GM21529 (cell line): ENCODE measurements at regions not wholly inside any gene's neighbourhood (a gene's known extent, or its start where the extent isn't known, plus 50 kb on each side); places are given as distances from the start of the nearest gene placed in this dataset.
"Not testable (repeated sequence)": the region's sequence is repeated elsewhere in the genome, so short reads cannot be mapped to it uniquely, and the experiment has no call there.

Source experiments
- ATAC-seq: cut with Tn5 transposase; IDR thresholded peaks from one replicate; pipeline ENCODE4 v1.9.1; 2021; ENCODE audit not compliant: unreplicated experiment

DNA sequence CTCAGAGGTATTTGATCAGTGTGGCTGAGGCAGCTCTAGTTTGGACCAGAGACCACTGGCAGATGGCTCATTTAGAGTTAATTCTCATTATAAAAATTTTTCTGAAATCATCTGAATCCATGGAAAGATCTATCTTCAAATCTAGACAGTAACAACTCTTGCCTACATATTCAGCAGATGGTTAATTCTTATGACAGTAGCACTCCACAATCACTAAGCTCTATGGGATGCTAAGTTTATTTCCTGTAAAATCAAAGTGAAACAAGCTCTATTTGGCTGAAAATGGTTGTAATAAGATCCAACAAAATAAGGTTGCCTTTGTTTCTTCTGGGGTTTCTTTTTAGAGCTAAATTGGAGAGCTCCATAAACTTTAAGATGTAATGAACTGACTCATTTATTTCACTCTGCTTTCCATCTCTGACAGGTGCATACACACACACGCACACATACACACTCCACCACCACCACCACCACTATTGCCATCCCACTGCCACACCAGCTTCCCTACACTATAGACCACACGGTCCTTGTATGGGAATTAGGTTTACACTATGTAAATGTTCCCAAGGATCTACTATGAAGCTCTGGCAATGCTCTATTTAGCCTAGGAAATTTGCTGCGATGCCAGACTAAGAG is 293.1 kb downstream of the RPAP3 start:
- no peak for ATAC-seq

DNA sequence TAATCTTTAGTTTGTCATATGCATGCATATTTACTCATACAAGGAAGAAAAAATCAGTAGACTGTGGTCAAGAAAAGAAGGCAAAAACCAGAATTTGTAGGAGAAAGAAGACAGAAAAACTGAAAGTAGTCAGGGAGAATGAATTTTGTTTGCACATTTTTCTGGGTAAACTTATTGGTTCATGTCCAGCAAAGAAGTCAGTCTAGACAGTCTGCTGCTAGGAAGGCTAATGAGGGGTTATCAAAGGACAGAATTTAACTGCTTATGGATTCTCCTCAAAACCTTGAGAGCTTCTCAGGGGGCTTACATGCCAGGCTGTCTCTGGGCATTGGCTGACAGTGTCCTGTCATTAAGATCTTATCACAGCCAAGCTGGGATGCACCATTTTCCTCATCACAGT is 293.9 kb downstream of the RPAP3 start:
- ATAC-seq, result no peak

DNA sequence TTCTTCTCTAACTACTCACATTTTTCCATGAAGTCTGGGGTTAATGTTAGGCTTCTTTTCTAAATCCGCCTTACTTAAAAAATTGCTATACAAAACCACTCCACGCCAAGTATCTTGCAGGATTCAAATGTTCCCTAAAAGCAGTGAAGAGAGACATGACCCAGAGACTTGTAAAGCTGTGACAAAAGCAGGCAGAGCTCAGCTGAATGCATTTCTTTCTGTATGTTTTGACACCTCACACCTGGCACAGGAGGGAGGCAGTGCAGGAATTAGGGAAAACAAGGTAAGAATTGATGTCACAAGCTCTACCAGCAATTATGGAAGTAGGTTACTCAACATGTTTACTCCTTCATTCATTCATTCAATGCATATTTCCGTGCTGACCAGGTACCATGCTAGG is 295.0 kb downstream of the RPAP3 start:
- ATAC-seq, result no peak

DNA sequence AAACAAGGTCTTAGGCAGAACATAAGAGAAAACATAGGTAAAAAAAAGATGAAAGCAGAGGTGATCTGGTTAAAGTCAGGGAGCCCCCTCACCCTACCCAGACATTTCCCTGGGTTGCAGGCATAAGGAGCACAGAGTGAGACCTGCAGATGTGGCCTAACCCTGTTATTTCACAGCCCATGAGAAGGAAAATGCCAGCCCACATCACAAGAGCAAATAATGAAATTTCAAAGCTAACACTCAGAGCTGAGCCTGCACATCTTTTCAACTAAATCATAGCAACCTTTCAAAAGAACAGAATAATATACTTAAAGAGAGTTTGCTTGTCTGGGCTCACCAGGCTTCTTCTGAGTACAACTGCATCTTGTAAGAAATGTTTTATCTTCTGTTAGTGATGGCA is 295.4 kb downstream of the RPAP3 start:
- no peak for ATAC-seq

DNA sequence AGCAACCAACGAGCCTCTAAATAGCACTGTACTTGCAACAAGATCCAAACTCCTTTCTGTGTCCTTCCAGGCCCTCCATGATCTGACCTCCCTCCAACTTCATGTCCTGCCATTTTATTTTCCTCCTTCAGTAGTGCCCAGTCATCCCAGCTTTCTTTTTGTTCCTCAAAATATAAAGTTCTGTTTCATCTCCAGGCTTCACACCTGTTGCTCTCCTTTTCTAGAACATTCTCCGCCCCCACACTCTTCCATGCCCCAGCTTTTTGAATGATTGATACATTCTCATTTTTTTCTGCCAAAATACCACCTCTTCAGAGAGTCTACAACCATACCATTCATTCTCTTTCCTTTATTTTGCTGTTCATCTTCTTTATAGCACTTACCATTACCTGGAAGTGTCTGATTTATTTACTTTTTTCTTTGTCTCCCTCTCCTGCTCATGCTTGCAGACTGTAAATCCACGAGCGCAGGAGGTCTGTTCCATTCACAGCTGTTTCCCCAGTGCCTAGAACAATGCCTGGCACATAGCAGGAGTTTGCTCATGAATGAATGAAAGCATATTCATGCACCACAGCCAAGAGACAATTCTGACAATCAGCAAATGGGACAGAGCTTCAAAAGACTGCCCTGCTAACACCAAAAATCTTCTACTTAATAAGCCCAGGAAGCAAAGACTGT is 296.4 kb downstream of the RPAP3 start:
- ATAC-seq, result no peak

DNA sequence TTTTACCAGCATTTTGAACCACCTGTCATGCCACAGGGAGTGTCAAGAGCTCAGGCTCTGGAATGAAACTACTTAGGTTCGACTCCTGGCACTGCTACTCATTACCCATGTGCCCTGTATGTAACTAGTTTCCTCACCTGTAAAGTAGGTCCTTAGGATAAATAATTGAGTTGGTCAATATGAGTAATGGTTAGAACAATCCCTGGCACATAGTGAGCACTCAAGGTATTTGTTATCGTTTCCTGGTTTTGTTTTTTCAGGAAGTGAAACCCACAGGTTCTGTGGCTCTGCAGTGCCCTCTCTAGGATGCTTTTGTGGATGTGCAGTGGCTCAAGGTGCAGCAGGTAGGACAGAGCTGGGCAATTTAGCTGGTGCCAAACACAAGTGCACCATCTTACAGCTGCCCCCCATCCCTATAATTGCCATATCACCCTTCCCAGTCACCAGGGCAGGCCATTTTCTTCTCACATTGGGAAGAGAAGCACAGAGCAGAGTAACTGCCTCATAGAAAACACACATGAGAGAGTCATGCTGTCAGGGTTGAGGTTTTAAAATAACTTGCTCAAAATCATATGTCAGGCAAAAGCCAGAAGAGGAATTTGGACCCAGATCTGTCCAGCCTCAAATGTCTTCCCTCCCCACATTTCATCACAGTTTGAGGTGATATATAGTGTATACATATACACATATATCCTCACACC is 297.5 kb downstream of the RPAP3 start:
- peak; percentile 99 for ATAC-seq

DNA sequence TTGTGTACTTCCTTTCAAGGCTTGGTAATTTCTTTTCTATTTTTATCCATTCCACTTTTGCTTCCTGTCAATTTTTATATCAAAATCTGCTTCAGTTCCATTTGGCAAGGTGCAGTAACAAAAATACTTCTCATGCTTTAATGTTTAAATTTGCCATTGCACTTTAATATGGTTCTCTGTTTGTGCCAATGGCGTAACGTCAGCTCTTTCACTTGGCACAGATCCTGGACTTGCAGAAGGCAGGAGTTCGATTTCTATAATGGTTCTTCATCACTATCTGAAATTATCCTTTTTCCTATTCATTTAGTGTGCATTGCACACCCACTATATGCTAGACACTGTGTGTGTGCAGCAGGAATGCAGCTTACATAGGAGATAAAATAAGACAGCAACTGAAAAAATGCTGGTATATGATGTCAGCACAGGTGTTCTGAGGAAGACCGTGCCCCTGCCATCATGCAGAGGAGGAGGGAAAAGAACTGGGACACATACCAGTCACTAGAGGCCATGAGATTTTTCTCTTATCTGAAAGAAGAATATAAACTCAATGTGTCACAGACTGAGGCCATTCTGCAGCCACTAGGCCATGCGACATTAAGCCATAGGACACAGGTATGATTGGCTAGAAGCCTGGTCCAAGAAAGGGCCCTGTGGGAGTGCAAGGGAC is 298.2 kb downstream of the RPAP3 start:
- no peak for ATAC-seq

DNA sequence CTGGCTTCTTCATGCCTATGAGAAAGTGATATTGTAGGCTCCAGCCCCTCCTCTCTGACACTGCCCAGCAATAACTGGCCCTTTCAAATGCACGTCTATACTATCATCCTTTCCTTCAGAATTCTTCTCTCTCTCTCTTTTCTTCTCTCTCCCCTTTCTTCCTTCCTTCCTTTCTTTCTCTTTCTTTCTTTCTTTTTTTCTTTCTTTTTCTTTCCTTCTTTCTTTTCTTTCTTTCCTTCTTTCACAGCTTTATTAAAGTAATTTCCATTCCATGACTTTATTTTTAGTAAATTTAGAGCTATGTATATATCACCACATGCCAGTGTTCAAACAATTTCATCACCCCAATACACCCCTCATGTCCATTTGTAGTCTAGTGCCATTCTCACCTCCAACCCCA is 302.1 kb downstream of the RPAP3 start:
- no peak for ATAC-seq

DNA sequence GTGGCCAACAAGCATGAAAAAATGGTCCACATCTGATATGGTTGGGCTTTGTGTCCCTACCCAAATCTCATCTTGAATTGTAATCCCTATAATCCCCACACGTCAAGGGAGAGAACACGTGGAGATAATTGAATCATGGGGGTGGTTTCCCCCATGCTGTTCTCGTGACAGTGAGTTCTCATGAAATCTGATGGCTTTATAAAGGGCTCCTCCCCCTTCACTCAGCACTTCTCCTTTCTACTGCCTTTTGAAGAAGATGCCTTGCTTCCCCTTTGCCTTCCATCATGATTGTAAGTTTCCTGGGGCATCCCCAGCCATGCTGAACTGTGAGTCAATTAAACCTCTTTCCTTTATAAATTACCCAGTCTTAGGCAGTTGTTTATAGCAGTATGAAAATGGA is 304.6 kb downstream of the RPAP3 start:
- not testable (repeated sequence) for ATAC-seq

DNA sequence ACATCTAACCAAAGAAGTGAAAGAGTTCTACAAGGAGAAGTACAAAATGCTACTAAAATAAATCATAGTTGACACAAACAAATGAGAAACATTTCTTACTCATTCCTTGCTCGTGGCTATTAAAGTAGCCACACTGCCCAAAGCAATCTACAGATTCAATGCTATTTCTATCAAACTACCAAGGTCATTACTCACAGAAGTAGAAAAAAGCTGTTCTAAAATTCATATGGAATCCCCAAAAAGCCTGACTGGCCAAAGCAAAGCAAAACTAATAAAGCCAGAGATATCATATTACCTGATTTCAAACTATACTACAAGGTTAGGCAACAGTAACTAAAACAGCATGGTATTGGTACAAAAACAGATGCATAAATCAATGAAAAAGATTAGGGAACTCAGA is 305.6 kb downstream of the RPAP3 start:
- no peak for ATAC-seq

DNA sequence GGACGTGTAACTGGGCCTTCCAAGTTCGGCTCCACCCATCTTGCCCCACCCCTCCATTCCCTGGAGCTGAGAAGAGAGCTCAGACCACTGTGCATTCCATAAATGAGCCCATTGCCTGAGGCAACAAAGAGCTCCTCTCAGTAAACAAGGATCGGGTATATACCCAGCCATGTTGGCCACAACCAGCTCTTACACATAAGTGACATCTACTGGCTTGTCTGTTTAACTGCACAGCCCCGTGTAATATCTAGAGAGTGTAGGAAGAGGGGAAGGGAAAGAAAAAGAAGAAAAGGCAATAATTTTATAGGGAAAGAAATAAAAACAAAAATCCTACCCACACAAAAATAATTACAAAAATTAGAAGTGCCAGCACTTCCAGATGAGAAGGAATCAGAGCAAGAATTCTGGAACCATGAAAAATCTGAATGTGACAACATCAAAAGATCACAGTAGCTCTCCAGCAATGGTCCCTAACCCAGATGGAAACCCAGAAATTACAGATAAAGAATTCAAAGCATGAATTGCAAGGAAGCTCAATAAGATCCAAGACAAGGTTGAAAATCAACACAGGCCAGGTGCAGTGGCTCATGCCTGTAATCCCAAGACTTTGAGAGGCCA is 308.1 kb downstream of the RPAP3 start:
- ATAC-seq, result peak; percentile 64

DNA sequence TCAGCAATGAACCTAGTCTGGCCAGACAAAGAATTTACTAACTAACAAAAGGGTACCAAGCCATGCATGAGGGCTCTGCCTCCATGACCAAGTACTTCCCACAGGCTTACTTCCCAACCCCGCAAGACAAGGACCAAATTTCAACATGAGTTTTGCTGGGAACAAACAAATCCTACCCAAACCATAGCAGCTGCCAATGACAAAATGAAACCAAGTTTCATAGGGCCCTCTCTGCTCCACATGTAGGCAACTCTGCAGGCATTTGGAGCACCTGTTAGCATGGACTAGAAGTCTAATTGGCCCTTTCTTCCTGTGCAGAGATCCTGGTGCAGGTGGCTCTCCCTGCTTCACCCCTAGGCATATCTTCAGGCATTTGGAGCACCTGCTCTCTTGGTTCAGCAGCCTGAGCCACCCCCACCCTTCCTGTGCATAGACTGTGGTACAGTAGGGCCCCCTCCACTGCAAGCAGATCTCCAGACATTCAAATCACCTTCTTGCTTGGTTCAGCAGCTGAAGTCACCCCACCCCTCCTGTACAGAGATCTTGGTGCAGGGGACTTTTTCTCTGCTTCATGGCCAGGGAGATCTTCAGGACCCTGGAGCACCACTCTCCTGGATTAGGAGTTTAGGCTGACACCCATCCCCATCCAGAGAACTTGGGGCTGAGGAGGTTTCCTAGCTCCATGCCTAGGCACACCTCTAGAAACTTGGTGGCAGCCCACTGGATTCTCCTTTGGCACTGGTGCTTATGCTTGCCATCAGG is 308.7 kb downstream of the RPAP3 start:
- ATAC-seq, result no peak

DNA sequence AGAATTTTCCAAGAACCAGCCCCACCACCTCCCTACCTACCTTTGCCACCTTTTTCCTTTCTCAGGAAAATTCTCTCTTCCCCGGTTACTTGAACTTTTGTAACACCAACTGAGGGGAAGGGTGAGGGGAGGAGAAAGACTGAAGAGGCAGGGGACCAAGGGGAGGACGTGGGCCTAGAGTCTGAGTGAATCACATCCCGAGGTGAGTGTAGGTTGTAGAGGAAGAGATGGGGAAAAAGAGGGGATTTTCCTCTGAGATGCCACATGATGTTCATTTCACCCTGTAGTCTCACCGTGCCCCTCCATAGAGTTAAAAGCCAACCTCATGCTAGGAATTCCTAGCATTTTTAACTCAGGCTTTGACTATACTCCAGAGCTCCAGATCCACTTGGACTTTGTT is 311.8 kb downstream of the RPAP3 start:
- no peak for ATAC-seq

DNA sequence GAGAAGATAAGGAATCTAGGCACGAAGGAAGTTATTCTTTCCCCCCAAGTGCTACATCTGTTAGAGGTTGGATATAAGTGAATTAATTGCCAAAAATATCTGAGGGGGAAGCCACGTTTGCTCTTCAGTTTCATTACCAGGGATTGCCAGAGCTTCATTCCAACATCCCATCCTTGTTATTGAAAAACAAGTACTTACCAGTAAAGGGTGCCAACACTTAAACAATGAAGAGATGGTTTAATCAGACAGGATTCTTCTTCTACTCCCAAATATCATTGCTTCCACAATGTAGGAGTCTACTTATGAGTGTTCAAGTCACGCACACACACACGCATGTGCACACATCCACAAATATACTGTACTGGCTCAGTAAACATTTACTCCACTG is 312.4 kb downstream of the RPAP3 start:
- no peak for ATAC-seq

DNA sequence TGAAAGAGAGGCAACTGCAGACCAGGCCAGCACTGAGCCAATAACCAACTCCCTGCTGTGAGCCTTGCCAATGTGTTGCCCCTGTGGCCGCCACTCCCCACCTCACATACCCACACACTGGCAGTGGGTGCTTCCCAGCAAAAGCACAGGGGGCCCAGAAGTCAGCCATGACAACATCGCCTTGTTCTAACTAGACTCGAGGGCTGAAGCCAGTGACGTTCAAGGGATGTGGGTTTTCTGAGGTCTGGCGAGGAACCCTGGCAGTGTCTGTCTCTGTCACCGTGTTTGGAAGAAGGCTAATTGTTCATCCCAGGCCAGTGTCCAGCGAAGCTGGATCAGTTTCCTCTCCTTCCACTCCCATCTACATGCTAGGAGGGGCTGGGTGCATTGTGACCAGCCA is 311.8 kb upstream of the AMIGO2 start:
- ATAC-seq, result no peak

DNA sequence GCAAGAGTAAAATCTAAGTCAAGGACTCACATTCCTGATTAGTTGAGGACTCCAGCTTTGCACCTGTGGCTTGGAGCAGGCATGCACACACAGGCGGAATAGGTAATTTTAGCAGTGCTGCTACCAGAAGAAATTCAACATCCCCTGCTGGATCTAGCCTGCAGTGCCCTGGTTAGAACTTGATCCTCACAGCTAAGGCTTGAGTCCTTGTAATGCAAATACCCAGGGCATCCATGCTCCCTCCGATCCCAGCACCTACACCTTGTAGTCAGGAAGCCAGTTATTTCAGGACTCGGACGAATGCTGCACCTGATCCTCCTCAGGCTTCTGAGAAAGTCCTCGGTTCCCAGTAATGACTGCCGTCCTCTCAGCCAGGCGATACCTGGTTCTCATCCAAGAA is 309.0 kb upstream of the AMIGO2 start:
- ATAC-seq, result no peak

DNA sequence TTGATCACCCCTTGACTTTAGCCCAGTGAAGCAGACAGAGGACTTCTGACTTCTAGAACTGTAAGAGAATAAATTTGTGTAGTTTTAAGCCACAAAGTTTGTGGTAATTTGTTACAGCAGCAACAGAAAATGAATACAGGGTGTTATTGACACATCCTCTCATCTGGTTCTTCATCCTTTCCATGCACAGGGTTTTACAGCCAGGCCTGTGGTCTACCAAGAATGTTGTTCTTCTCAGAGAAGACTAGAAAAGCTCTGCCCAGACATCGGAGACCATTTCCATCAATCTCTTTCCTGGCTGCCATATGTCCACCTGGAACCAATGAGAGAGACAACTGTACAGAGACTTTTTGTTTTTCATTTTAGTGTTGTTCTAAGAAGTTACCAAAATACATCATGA is 308.2 kb upstream of the AMIGO2 start:
- no peak for ATAC-seq

DNA sequence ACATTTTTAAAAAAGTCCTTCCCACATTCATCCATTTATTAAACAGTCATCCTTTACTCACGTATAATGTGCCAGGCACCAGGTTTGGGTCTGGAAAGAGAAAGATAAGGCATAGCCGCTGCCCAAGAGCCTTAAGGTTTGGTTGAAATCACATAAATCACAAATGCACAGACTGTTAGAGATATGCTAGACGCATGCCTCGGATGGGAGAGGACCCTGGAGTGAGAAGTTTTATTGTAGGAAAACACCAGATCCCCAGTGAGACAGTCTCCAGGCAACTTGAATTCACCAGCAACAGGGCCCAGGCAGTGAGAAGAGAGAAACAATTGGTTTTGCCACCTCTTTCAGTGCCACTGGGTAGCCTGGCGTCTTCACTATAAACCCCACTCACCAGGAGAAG is 305.9 kb upstream of the AMIGO2 start:
- no peak for ATAC-seq

DNA sequence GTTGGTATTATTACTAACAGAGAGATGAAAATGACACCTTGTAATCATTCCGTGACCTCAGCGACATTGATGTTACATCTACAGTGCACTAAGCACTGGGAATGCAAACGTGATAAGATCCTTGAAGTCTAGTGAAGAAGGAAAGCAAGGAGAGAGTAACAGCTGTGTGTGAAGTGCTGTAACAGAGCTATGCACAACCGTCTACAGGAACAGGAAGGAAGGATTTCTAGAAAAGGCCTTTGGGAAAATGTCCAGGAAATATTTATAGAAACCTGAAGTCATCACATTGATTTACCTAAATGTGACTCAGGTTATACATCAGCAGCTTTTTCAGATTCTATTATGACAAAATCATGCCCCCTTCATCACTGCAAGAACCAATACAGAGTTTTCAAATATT is 304.2 kb upstream of the AMIGO2 start:
- ATAC-seq, result no peak

DNA sequence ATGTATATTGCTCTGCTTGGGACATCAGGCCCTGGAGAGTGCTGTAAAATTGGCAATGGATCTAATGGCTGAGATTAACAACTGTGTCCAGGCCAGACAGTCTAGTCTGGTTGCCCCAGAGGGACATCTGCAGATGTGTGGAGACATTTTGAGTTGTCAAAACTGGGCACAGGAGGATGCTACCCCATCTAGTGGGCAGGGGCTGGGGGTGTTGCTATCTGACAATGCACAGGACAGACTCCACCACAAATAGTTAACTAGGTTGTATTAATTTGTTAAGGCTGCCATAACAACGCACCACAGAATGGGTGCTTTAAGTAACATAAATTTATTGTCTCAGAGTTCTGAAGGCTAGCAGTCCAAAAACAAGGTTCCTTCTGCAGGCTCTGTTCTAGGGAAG is 302.5 kb upstream of the AMIGO2 start:
- ATAC-seq, result no peak

DNA sequence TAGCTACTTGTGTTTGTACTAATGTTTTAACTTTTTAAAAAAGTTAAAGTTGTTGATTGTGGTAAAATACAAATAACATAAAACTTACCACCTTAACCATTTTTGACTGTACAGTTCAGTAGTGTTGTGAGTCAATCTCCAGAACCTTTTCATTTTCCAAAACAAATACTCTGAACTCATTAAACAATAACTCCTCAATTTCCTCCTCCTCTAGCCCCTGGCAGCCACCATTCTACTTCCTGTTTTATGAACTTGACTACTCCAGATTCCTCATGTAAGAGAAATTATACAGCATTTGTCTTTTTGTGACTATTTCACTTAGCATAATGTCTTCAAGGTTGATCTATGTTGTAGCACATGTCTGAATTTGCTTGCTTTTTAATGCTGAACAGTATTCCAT is 299.1 kb upstream of the AMIGO2 start:
- ATAC-seq, result no peak
